ENCODE measurements at regions not wholly inside any gene's neighbourhood (a gene's known extent, or its start where the extent isn't known, plus 50 kb on each side); places are given as distances from the start of the nearest gene placed in this dataset.
"Not testable (repeated sequence)": the region's sequence is repeated elsewhere in the genome, so short reads cannot be mapped to it uniquely, and the experiment has no call there.

DNA sequence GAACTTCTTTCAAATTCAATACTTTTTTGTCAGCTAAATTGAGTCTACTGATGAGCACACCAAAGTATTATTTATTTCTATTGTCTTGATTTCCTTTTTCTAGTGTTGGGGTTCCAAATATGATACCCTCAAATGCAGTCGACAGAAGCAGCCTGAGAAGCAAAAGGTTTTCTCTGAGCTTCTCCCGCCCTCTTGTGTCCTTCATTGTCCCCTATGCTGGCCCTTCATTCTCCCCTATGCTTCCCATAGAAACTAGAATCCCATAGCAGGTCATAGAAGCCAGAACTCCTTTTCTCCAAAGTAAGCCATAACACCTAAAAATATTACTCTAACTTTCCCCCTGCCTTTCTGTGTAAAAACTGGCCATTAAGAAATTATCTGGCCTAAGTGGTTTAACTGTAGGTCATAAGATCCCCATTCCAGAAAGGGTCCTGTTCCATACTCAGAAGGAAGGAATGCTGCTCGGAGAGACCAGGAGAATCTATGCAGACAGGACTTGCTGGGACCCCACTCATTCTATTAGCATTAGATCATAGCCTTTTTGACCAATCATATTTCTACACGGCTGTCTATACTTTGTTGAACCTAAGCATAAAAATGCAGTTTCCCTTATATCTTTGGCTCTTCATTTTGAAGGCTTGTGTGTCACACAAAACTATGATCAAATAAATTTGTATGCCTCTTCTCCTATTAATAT is 764.6 kb upstream of the PKDCC start:
- DNase-seq (ENCODE audit: low read depth, low spot score), result no peak

DNA sequence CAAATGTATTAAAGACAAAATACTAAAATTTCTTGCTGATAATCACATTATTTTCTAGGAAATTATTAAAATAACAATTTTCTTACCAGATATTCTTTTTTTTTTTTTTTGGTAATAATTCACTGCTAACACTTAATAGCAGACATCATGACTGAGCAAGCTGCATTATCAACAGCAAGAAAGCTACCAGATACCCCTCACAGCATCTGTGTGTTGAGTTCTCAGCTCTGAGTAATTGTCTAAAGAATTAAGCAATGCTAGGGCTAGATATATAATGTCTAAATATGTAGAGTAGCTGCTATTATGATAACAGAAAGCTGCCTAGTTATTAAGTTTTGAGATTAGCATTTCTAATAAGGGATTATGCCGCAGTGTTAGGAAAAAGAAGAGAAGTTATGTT is 754.3 kb upstream of the PKDCC start:
- no peak for DNase-seq (ENCODE audit: low read depth, low spot score)

DNA sequence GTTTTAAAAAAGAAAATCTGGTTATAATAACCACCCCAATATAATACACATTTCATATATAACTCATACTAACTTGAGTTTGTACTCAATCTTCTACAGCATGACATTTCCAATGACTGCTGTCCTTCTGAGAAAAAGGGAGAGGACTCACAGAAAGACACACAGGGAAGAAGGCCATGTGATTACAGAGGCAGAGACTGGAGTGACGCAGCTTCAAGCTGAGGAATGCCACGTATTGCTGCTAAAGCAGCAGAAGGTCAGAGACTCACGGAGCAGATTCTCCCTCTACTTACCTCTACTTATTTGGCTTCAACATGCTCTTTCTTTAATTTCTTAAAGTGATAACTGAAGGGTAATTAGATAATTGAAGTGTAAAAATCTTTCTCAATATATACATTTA is 753.5 kb upstream of the PKDCC start:
- DNase-seq (ENCODE audit: low read depth, low spot score), result no peak

DNA sequence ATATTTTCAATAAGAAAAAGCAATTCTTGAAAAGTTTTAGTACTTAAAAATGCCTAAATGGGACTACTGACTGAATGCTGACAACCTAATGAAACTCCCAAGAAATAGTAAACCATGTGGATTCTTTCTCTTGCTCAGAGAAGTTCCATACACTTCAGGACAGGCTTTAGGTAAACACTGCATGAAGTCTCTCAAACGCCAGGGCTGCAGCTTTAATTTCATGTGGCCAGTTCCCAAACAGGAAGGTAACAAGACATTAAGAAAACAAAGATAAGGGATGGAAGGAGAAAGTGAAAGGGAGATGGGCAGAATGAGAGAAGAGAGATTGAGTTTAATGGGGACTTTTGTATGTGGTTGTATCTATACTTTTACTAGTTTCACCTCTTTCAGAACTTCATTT is 734.7 kb upstream of the PKDCC start:
- no peak for DNase-seq (ENCODE audit: low read depth, low spot score)

DNA sequence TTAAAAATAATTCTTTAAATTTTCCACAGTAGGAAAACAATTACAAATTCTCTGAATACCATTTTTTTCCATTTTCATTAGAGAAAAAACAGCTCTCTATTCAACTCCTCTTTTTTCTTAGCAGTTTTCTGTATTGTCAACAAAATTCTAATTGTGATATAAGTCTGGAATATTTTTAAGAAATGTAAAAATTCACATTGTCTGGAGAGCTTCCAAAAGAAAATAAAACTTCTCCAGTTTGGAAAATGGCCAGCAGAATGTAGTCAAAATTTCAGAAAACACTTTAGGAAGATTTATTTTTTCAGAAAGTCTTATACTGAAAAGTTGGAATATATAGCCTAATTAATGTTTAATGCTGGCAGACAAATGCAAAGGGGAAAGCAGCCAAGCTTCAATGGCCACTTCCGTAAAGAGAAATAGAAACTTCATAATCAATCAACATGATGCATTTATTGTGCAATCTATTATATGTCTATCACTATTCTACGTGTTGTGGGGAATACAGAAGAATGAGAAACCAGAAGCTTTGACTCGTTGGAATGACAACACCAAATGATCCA is 733.2 kb upstream of the PKDCC start:
- DNase-seq (ENCODE audit: low read depth, low spot score), result no peak

DNA sequence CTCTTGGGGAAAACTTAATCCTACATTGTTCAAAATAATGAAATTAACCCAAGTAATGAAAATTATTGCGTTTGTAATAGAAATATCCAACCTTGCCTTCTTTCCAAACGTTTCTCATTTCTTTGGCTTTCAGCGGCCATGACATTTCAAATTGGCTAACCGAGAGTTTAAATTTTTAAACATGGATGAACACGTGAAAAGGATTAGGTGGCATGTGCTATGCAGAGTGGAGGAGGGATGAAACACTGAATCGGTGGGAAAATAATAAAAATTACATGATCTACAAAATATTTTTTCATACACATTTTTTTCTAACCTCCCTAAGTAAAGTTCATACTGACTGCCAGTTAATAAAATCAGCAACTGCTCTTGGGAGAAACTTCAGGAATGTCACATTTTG is 728.4 kb upstream of the PKDCC start:
- no peak for DNase-seq (ENCODE audit: low read depth, low spot score)

DNA sequence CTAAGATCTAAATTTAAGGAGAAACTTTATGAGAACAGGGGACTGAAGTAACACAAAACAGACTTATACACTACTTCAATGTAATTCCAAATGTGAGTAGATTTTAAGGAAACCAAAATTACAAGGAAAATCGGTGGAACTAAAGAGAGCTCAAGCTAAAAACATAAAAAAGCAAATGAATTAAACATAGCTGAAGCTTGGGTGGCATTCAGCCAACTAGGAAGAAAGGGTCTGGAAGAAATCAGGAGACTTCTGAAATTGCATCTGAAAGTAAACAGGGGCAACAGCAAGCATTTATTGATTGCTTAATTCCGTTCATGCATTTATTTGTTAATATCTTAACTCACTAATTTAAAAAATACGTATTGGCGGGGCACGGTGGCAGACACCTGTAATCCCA is 727.3 kb upstream of the PKDCC start:
- no peak for DNase-seq (ENCODE audit: low read depth, low spot score)

DNA sequence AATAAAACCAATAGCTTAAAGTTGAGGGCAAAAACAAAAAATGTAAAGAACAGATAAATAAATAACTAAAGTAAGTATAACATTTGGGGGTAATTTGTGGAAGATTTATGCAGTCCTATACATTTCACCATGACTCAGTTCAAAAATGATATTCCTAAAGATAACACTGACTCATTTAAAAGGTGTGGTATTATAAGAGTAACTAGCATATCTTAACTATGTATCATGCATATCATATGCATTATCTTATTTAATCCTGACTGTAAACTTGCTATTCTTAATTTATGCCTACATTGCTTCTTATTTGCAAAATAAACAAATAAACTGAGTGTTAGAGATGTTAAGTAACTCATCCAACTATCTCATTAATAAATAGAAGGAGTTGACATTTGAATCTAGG is 726.5 kb upstream of the PKDCC start:
- no peak for DNase-seq (ENCODE audit: low read depth, low spot score)

DNA sequence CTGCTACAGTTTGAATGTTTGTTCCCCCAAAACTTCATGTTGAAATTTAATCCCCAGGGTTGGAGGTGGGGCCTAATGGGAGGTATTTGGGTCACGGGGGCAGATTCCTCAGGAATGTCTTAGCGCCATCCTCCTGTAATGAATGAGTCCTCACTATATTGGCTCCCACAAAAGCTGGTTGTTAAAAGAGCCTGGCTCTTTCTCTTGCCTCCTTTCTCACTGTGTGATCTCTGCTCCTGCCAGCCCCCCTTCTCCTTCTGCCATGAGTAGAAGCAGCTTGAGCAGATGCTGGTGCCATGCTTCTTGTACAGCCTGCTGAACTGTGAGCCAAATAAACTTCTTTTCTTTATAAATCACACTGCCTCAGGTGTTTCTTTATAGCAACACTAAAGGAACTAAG is 721.0 kb upstream of the PKDCC start:
- no peak for DNase-seq (ENCODE audit: low read depth, low spot score)

DNA sequence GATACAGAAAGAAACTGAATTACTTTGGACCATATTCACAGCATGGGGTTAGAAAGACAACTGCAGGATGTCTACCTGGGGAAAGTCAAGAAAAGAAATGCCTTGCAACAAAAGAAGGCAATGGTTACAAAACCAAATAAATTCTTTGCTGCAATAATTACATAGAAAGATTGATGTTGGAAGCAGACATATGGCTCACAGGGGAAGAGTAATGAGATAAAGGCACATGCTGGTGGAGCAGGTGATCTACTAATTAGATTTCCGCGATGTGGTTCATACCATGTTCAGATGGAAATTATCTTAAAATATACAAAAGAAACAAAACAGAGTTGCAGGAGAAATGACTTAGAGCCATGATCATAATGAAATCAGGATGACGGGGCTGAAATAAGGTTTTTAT is 718.8 kb upstream of the PKDCC start:
- DNase-seq (ENCODE audit: low read depth, low spot score), result no peak

DNA sequence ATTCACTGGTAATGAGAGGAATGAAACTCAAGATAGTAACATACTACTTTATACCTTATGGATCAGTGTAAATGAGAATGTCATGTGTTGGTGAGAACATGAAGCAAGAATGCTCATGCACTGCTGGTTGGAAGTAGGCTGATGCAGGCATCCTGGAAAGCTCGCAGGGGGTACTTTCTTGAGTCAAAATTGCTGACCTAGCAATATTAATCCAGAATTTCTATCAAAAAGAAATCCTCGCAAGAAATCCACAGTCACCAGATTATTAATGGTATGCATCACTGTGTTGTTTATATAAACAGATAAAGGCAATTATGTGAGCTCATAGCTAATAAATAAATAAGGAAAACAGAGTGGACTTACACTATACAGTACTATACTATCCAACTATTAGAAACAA is 713.7 kb upstream of the PKDCC start:
- DNase-seq (ENCODE audit: low read depth, low spot score), result no peak

DNA sequence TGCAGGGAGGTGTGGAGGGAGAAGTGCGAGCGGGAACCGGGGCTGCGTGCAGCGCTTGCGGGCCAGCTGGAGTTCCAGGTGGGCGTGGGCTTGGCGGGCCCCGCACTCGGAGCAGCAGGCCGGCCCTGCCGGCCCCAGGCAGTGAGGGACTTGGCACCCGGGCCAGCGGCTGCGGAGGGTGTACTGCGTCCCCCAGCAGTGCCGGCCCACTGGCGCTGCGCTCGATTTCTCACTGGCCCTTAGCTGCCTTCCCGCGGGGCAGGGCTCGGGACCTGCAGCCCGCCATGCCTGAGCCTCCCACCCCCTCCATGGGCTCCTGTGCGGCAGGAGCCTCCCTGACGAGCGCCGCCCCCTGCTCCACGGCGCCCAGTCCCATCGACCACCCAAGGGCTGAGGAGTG is 712.2 kb upstream of the PKDCC start:
- DNase-seq (ENCODE audit: low read depth, low spot score), result not testable (repeated sequence)

DNA sequence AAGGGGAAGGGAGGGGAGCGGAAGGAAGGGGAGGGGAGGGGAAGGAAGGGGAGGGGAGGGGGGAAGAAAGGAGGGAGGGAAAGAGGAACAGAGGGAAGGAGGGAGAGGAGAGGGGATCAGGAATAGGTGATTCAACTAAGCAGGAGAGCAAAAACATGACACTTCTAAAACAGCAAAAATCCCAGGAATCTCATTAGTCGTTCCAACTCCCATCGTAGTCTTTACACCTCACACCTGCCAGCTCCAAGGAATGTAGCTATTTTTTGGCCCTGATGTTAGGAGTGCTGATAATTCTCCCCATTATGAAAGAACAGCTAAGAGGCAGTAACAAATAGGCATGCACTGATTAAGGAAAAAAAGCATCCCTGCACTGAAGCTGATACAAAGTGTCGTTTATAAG is 709.9 kb upstream of the PKDCC start:
- no peak for DNase-seq (ENCODE audit: low read depth, low spot score)

DNA sequence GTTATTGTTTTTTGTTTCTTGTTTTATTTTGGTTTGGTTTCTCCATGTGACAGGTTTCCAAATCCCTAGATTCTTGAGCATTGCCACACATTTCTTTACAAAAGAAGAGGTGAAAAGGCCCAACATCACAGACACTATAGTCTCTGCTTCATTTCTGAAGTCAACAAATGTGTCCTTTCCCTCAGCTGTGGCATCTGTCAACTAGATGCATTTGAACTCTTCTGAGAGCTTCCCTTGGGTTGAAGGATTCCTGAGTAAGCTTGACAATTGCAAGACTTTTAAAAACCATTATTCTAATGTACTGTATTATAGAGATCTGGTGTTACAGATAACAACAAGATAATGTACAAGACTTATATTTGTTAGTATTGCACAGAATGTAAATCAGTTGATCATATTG is 703.3 kb upstream of the PKDCC start:
- no peak for DNase-seq (ENCODE audit: low read depth, low spot score)

DNA sequence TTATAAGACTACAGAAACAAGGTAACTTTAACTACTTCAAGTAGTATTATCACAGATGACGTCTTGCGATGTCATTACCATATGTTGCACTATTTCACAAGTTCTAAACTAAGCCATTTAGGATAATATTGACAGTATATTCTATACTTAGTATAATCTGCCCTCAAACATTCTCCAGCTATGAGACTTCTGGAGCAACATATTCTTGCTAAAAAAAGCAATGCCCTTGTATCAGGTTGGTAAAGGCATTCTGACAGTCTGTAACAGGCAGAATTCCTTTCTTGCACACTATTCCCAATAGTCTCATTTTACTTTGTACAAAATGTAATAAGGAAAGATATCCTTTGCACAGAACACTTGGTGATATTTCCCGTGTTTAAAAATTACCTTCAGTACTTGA is 694.8 kb upstream of the PKDCC start:
- no peak for DNase-seq (ENCODE audit: low read depth, low spot score)

DNA sequence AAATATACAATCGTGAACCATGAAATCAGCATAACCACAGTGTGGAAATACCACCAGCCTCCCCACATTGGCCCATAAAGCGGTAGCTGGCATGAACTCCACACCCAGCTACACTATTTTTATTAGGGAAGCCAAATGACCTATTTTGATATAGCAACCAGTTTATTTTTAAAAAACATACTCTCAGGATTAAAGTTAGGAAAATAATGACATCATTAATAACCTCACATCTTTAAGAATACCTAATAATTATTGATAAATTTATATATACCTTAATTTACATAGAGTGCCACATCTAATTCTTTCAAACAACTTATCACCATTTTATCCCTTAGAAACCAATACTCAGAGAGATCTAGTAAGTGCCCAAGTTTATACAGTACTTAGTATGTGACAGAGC is 692.0 kb upstream of the PKDCC start:
- no peak for DNase-seq (ENCODE audit: low read depth, low spot score)

DNA sequence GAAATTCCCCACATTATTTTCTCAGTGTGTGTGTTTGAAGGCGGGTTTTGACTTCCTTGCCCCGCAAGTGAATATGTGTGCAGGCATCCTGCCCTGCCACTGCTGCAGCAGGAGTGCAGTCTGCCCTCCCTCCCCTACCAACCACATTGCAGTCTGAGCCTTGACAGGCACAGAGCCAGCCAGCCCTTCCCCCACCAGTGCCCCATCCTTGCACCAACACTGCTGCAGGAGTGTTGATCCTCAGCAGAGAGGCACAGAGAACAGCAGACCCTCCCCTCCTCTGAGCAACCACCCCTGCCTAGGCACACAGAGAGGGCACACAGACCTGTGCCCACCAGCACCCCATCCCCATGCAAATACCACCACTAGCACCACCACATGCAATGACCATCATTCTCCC is 683.0 kb upstream of the PKDCC start:
- DNase-seq (ENCODE audit: low read depth, low spot score), result no peak

DNA sequence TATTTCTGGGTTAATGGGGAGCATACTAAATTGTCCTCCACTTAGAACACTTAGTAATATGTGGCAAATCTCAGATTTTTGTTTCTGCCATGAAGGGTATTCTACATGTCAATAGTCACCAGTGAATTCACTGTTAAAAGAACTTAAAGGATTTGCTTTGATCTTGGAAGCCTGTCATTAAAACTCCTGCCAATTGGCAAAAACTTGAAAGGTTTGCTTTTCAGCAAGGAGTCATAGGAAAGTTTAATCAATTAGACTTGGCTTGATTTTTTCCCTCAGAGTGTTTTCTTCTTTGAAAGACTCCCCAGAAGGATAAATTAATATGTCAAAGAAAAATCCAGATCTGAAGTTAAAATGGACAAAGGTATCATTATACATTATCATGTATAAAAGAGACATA is 671.9 kb upstream of the PKDCC start:
- no peak for DNase-seq (ENCODE audit: low read depth, low spot score)

DNA sequence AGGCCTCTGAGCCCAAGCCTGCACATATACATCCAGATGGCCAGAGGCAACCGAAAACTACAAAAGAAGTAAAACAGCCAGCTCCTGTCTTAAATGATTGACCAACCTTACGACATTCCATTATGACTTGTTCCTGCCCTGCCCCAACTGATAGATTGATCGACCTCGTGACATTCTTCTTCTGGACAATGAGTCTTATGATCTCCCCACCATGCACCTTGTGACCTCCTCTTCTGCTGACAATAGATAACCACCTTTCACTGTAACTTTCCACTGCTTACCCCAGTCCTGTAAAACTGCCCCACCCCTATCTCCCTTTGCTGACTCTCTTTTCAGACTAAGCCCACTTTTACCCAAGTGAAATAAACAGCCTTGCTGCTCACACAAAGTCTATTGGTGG is 670.0 kb upstream of the PKDCC start:
- DNase-seq (ENCODE audit: low read depth, low spot score), result no peak

DNA sequence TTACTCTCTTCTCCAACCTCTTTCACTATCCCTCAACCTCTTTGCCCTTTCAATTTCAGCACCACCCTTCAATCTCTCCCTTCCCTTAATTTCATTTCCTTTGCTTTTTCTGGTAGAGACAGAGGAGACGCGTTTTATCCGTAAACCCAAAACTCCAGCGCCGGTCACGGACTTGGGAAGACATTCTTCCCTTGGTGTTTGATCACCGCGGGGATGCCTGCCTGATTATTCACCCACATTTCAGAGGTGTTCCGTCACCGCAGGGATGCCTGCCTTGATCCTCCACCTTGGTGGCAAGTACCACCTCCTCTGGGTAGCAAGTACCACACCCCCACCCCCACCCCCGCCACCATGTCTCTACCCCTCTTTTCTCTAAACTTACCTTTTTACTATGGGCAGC is 669.4 kb upstream of the PKDCC start:
- no peak for DNase-seq (ENCODE audit: low read depth, low spot score)

DNA sequence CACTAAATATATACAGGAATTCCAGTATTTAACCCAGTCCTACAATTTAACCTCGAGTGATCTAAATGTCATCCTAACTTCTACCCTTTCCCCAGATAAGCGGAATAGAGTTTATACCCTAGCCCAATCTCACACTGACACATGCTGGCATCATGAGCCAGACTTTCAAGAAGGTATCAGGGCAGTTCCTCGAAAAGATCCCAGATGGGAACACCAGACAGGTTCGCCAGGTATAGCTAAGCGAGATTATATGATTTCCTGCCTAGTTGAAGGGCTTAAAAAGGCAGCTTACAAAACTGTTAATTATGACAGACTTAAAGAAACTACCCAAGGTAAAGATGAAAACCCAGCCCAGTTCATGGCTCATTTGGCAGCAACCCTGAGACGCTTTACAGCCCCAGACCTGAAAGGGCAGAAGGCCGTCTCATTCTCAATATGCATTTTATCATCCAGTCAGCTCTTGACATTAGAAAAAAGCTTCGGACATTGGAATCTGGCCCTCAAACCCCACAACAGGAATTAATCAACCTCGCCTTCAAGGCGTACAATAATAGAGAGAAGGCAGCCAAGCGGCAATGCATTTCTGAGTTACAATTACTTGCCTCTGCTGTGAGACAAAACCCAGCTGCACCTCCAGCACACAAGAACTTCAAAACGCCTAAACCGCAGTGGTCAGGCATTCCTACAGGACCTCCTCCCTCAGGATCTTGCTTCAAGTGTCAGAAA is 668.2 kb upstream of the PKDCC start:
- DNase-seq (ENCODE audit: low read depth, low spot score), result no peak

DNA sequence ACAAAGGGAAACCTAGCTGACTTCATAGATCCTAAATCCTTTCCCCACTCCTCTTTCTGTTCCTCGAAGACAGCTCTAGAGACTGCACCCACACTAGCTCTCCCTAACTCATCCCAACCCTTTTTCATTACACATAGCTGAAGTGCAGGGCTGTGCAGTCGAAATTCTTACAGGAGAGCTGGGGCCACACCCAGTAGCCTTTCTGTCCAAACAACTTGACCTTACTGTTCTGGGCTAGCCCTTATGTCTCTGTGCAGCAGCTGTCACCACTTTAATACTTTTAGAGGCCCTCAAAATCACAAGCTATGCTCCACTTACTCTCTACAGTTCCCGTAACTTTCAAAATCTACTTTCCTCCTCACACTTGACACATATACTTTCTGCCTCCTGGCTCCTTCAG is 666.1 kb upstream of the PKDCC start:
- no peak for DNase-seq (ENCODE audit: low read depth, low spot score)

DNA sequence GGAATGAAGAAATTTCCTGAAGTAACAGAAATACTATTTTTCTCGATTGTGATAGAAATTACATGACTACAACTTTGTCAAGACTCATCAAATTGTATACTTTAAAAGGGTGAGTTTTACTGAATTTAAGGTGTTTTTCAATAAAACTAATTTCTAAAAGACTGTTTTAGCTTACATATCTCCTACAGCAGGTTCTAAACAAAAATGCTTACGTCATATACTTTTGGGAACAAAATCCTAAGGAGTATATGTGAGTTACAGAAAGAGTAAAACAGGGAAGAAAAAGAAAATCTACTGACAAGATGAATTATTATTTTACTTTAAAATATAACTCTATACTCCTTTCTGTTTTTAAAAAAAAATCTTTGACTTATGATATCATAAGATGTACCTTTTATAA is 660.3 kb upstream of the PKDCC start:
- DNase-seq (ENCODE audit: low read depth, low spot score), result no peak

All from activated naive CD8-positive, alpha-beta T cell treated with anti-CD3 and anti-CD28 coated beads, Interleukin-2, amount 50 U/mL, for 16 hours (primary cell).